Activated naive CD8-positive, alpha-beta T cell (primary cell): ENCODE measurements at regions not wholly inside any gene's neighbourhood (a gene's known extent, or its start where the extent isn't known, plus 50 kb on each side); places are given as distances from the start of the nearest gene placed in this dataset.
"Not testable (repeated sequence)": the region's sequence is repeated elsewhere in the genome, so short reads cannot be mapped to it uniquely, and the experiment has no call there.

Source experiments
- H3K27ac Mint-ChIP-seq: one replicate; pipeline ENCODE4 v1.8.0; 2021; ENCODE audit warnings: mixed read lengths
- H3K27me3 Mint-ChIP-seq: one replicate; pipeline ENCODE4 v1.8.0; 2021; ENCODE audit warnings: mixed read lengths
- H3K36me3 Mint-ChIP-seq: one replicate; pipeline ENCODE4 v1.8.0; 2021; ENCODE audit warnings: mixed read lengths
- H3K4me1 Mint-ChIP-seq: one replicate; pipeline ENCODE4 v1.8.0; 2021; ENCODE audit warnings: low read depth, mixed read lengths
- H3K4me3 Mint-ChIP-seq: one replicate; pipeline ENCODE4 v1.8.0; 2021; ENCODE audit warnings: mild to moderate bottlenecking, mixed read lengths
- H3K9me3 Mint-ChIP-seq: one replicate; pipeline ENCODE4 v1.8.0; 2021; ENCODE audit warnings: low read depth, mixed read lengths

- not testable (repeated sequence) for H3K27me3 Mint-ChIP-seq, H3K4me3 Mint-ChIP-seq, H3K27ac Mint-ChIP-seq, H3K36me3 Mint-ChIP-seq, H3K4me1 Mint-ChIP-seq, H3K9me3 Mint-ChIP-seq
These were observed 4092.8 kb upstream of the TPTE start for GRCh38 chr21:6428498-6429092.

- not testable (repeated sequence) for H3K9me3 Mint-ChIP-seq, H3K4me3 Mint-ChIP-seq, H3K27me3 Mint-ChIP-seq, H3K4me1 Mint-ChIP-seq, H3K27ac Mint-ChIP-seq, H3K36me3 Mint-ChIP-seq
These were observed 4091.5 kb upstream of the TPTE start for GRCh38 chr21:6429924-6430323.

- H3K27ac Mint-ChIP-seq, H3K27me3 Mint-ChIP-seq, H3K36me3 Mint-ChIP-seq, H3K4me3 Mint-ChIP-seq, H3K9me3 Mint-ChIP-seq, H3K4me1 Mint-ChIP-seq: not testable (repeated sequence)
These were observed 4088.2 kb upstream of the TPTE start for GRCh38 chr21:6433149-6433548.

- H3K9me3 Mint-ChIP-seq, H3K4me1 Mint-ChIP-seq, H3K36me3 Mint-ChIP-seq, H3K27me3 Mint-ChIP-seq, H3K4me3 Mint-ChIP-seq, H3K27ac Mint-ChIP-seq: not testable (repeated sequence)
These were observed 4085.2 kb upstream of the TPTE start for GRCh38 chr21:6436205-6436604.

GRCh38 chr21:6436971-6437833 lies 4084.2 kb upstream of the TPTE start:
- not testable (repeated sequence) for H3K27me3 Mint-ChIP-seq, H3K4me1 Mint-ChIP-seq, H3K9me3 Mint-ChIP-seq, H3K36me3 Mint-ChIP-seq
- peak overlapping the region; percentile 22 for H3K27ac Mint-ChIP-seq
- peak overlapping the region; percentile 35 for H3K4me3 Mint-ChIP-seq

GRCh38 chr21:6437834-6438187 lies 4083.6 kb upstream of the TPTE start:
- H3K36me3 Mint-ChIP-seq, H3K27ac Mint-ChIP-seq, H3K27me3 Mint-ChIP-seq, H3K4me1 Mint-ChIP-seq, H3K9me3 Mint-ChIP-seq, H3K4me3 Mint-ChIP-seq: not testable (repeated sequence)

- H3K4me3 Mint-ChIP-seq, H3K27me3 Mint-ChIP-seq, H3K36me3 Mint-ChIP-seq, H3K27ac Mint-ChIP-seq, H3K9me3 Mint-ChIP-seq, H3K4me1 Mint-ChIP-seq: not testable (repeated sequence)
These were observed 4082.3 kb upstream of the TPTE start for GRCh38 chr21:6439058-6439457.

- H3K36me3 Mint-ChIP-seq, H3K4me1 Mint-ChIP-seq, H3K9me3 Mint-ChIP-seq, H3K4me3 Mint-ChIP-seq, H3K27ac Mint-ChIP-seq, H3K27me3 Mint-ChIP-seq: not testable (repeated sequence)
These were observed 4066.6 kb upstream of the TPTE start for GRCh38 chr21:6454648-6455340.

- not testable (repeated sequence) for H3K27ac Mint-ChIP-seq, H3K9me3 Mint-ChIP-seq, H3K36me3 Mint-ChIP-seq
These were observed 4065.2 kb upstream of the TPTE start for GRCh38 chr21:6456011-6456661.

GRCh38 chr21:6459761-6460160 lies 4061.6 kb upstream of the TPTE start:
- not testable (repeated sequence) for H3K36me3 Mint-ChIP-seq, H3K4me1 Mint-ChIP-seq, H3K27ac Mint-ChIP-seq, H3K9me3 Mint-ChIP-seq, H3K27me3 Mint-ChIP-seq, H3K4me3 Mint-ChIP-seq

More at GRCh38 chr21:6456011-6456661, 4065.2 kb upstream of the TPTE start:
- H3K27me3 Mint-ChIP-seq, H3K4me1 Mint-ChIP-seq, H3K4me3 Mint-ChIP-seq: not testable (repeated sequence)

GRCh38 chr21:6461358-6461757 lies 4060.0 kb upstream of the TPTE start:
- H3K4me1 Mint-ChIP-seq, H3K4me3 Mint-ChIP-seq: not testable (repeated sequence)

GRCh38 chr21:6464419-6464818 lies 4057.0 kb upstream of the TPTE start:
- H3K36me3 Mint-ChIP-seq, H3K4me1 Mint-ChIP-seq, H3K27me3 Mint-ChIP-seq, H3K27ac Mint-ChIP-seq, H3K9me3 Mint-ChIP-seq, H3K4me3 Mint-ChIP-seq: not testable (repeated sequence)

More at GRCh38 chr21:6461358-6461757, 4060.0 kb upstream of the TPTE start:
- not testable (repeated sequence) for H3K36me3 Mint-ChIP-seq, H3K27ac Mint-ChIP-seq, H3K9me3 Mint-ChIP-seq, H3K27me3 Mint-ChIP-seq

GRCh38 chr21:6466081-6466698 lies 4055.2 kb upstream of the TPTE start:
- not testable (repeated sequence) for H3K9me3 Mint-ChIP-seq, H3K27me3 Mint-ChIP-seq, H3K4me1 Mint-ChIP-seq, H3K4me3 Mint-ChIP-seq, H3K36me3 Mint-ChIP-seq, H3K27ac Mint-ChIP-seq

- not testable (repeated sequence) for H3K27ac Mint-ChIP-seq, H3K4me1 Mint-ChIP-seq, H3K9me3 Mint-ChIP-seq, H3K4me3 Mint-ChIP-seq, H3K36me3 Mint-ChIP-seq, H3K27me3 Mint-ChIP-seq
These were observed 4054.7 kb upstream of the TPTE start for GRCh38 chr21:6466707-6467106.

GRCh38 chr21:6467189-6467774 lies 4054.1 kb upstream of the TPTE start:
- not testable (repeated sequence) for H3K4me3 Mint-ChIP-seq, H3K36me3 Mint-ChIP-seq, H3K9me3 Mint-ChIP-seq, H3K4me1 Mint-ChIP-seq, H3K27me3 Mint-ChIP-seq, H3K27ac Mint-ChIP-seq
